HepG2 (cell line): ENCODE measurements at regions not wholly inside any gene's neighbourhood (a gene's known extent, or its start where the extent isn't known, plus 50 kb on each side); places are given as distances from the start of the nearest gene placed in this dataset.

Experiments
- ATAC-seq: fragments of 200-7000 bp; cut with Tn5 transposase; 3 replicates; pipeline ENCODE4 v1.9.1; 2020; ENCODE audit warnings: mild to moderate bottlenecking, moderate library complexity
- BruUV-seq: library from RNA; stranded (reverse); fragments of 400-500 nt; replicated peaks from 2 replicates; lab custom pipeline; 2021; lab: Mats Ljungman, UMichigan
- CTCF ChIA-PET: fragments of 300-600 bp; formaldehyde crosslinking; extraction: SDS; loops from one replicate; lab custom pipeline; 2021; ENCODE audit warnings: low total read pairs, inconsistent platforms, low intra/inter-chr PET ratio; lab: Yijun Ruan, JAX
- POLR2A ChIA-PET: fragments of 350-600 bp; sonication (Branson Sonifier 250); formaldehyde crosslinking; loops from one replicate; lab custom pipeline; 2020; ENCODE audit warnings: antibody characterized with exemption, inconsistent platforms; lab: Yijun Ruan, JAX
- DNase-seq: peaks from one replicate; pipeline ENCODE4 v3.0.0-alpha.2; 2015; ENCODE audit warnings: low spot score
- FAIRE-seq: peaks from 3 replicates; lab custom pipeline; 2011; peaks lifted over from hg19 to GRCh38; lab: Jason Lieb, UNC
- H2AFZ ChIP-seq: one replicate; pipeline ENCODE4 v1.6.1; 2011; ENCODE audit warnings: low read length, inconsistent platforms
- H3K27ac ChIP-seq: fragments of 300-600 bp; 3 replicates; pipeline ENCODE4 v1.8.0; 2011; ENCODE audit warnings: mixed run types, mild to moderate bottlenecking, mixed read lengths, low read length, inconsistent platforms; ENCODE audit not compliant: insufficient read depth; ENCODE audit errors: extremely low read length
- H3K27me3 ChIP-seq, 2 experiments: fragments of 200-600 bp in 1 of 2; 2 replicates in 1 of 2; 3 replicates in 1 of 2; pipeline versions ENCODE4 v1.6.0 to v1.8.0; 2011; ENCODE audit warnings: low read length in 2 of 2, mild to moderate bottlenecking in 2 of 2, moderate library complexity in 2 of 2, inconsistent platforms in 1 of 2; ENCODE audit not compliant: insufficient read depth in 2 of 2, control insufficient read depth in 1 of 2
- H3K36me3 ChIP-seq, 2 experiments: fragments of 200-600 bp in 1 of 2; replicated peaks in 1 of 2; 2 replicates in 1 of 2; 3 replicates in 1 of 2; pipeline versions ENCODE4 v1.5.1 to v1.8.0; 2011; ENCODE audit warnings: low read length in 2 of 2, inconsistent platforms in 1 of 2; ENCODE audit not compliant: insufficient read depth in 2 of 2, control insufficient read depth in 1 of 2
- H3K4me1 ChIP-seq: 2 replicates; pipeline ENCODE4 v1.5.1; 2012; ENCODE audit warnings: low read length, inconsistent platforms; ENCODE audit not compliant: insufficient read depth
- H3K4me2 ChIP-seq: 2 replicates; pipeline ENCODE4 v1.6.0; 2011; ENCODE audit warnings: low read depth, low read length, inconsistent platforms
- H3K4me3 ChIP-seq, 3 experiments: fragments of 200-600 bp in 1 of 3; sonication (generic), shearing (Covaris generic) in 1 of 3; replicated peaks in 1 of 3; 2 replicates each; pipeline ENCODE4 v1.5.1; 2011 to 2016; ENCODE audit warnings: low read length in 3 of 3, inconsistent platforms in 2 of 3, low read depth in 2 of 3, mild to moderate bottlenecking in 2 of 3, control low read depth in 1 of 3, mixed read lengths in 1 of 3; ENCODE audit not compliant: insufficient read depth in 1 of 3
- H3K79me2 ChIP-seq: one replicate; pipeline ENCODE4 v1.6.1; 2011; ENCODE audit warnings: low read length, inconsistent platforms; ENCODE audit not compliant: insufficient read depth
- H3K9ac ChIP-seq: 2 replicates; pipeline ENCODE4 v1.6.0; 2011; ENCODE audit warnings: mild to moderate bottlenecking, low read depth, low read length, inconsistent platforms; ENCODE audit not compliant: insufficient read depth
- H3K9me3 ChIP-seq: 2 replicates; pipeline ENCODE4 v1.5.1; 2012; ENCODE audit warnings: mild to moderate bottlenecking, low read length
- H4K20me1 ChIP-seq: 2 replicates; pipeline ENCODE4 v1.6.0; 2011; ENCODE audit warnings: inconsistent platforms, mild to moderate bottlenecking, low read length, moderate library complexity; ENCODE audit not compliant: insufficient read depth
- ERF ChIP-seq: IDR thresholded peaks from 2 replicates; pipeline ENCODE4 v1.6.1; 2018; ENCODE audit warnings: missing biosample characterization, missing genetic modification reagents
- HNRNPH1 ChIP-seq: fragments of 200-400 bp; formaldehyde crosslinking; optimal IDR thresholded peaks from 2 replicates; pipeline ENCODE3; 2017; ENCODE audit warnings: mild to moderate bottlenecking, low read depth, low read length
- KMT2B ChIP-seq: IDR thresholded peaks from 2 replicates; pipeline ENCODE4 v1.6.1; 2016; ENCODE audit warnings: missing genetic modification reagents, missing compliant biosample characterization
- MIER2 ChIP-seq: IDR thresholded peaks from 2 replicates; pipeline ENCODE4 v1.6.1; 2016; ENCODE audit warnings: missing biosample characterization, missing genetic modification reagents
- MIER3 ChIP-seq: IDR thresholded peaks from 2 replicates; pipeline ENCODE4 v1.6.1; 2016; ENCODE audit warnings: missing compliant biosample characterization, borderline replicate concordance
- MXI1 ChIP-seq: IDR thresholded peaks from 3 replicates; pipeline ENCODE4 v1.6.1; 2012; ENCODE audit warnings: low read depth, low read length, inconsistent platforms, borderline replicate concordance
- NFYC ChIP-seq: IDR thresholded peaks from 2 replicates; pipeline ENCODE4 v1.6.1; 2016; ENCODE audit warnings: missing genetic modification reagents, missing compliant biosample characterization
- NR2C2 ChIP-seq: sonication (generic); formaldehyde crosslinking; IDR thresholded peaks from 2 replicates; pipeline ENCODE4 v1.4.0; 2020; ENCODE audit warnings: missing genetic modification reagents, mild to moderate bottlenecking, moderate library complexity, borderline replicate concordance
- PAX8 ChIP-seq: sonication (generic); formaldehyde crosslinking; IDR thresholded peaks from 2 replicates; pipeline ENCODE4 v1.8.0; 2022; ENCODE audit warnings: mild to moderate bottlenecking, missing genetic modification reagents, borderline replicate concordance
- RFXAP ChIP-seq: sonication (generic); formaldehyde crosslinking; IDR thresholded peaks from 2 replicates; pipeline ENCODE4 v1.4.0; 2020; ENCODE audit warnings: missing genetic modification reagents, borderline replicate concordance
- SMYD3 ChIP-seq: sonication (generic); formaldehyde crosslinking; IDR thresholded peaks from 2 replicates; pipeline ENCODE4 v1.8.1; 2023; ENCODE audit warnings: mild to moderate bottlenecking, missing genetic modification reagents
- ZBTB2 ChIP-seq: sonication (generic); formaldehyde crosslinking; IDR thresholded peaks from 2 replicates; pipeline ENCODE4 v1.8.0; 2022; ENCODE audit warnings: low read depth, missing genetic modification reagents
- ZFAT ChIP-seq: sonication (generic); formaldehyde crosslinking; conservative IDR thresholded peaks from 2 replicates; pipeline ENCODE4 v1.8.1; 2023; ENCODE audit warnings: missing genetic modification reagents, inconsistent platforms
- ZNF317 ChIP-seq: sonication (generic); formaldehyde crosslinking; IDR thresholded peaks from 2 replicates; pipeline ENCODE4 v1.5.0; 2020; ENCODE audit warnings: mild to moderate bottlenecking, missing genetic modification reagents
- ZNF589 ChIP-seq: sonication (generic); formaldehyde crosslinking; conservative IDR thresholded peaks from 2 replicates; pipeline ENCODE4 v1.8.0; 2022; ENCODE audit warnings: mild to moderate bottlenecking, moderate library complexity, missing genetic modification reagents
- ZNF619 ChIP-seq: sonication (generic); formaldehyde crosslinking; IDR thresholded peaks from 2 replicates; pipeline ENCODE4 v1.4.0; 2020; ENCODE audit warnings: mild to moderate bottlenecking, missing genetic modification reagents
- ZSCAN25 ChIP-seq: sonication (generic); formaldehyde crosslinking; IDR thresholded peaks from 2 replicates; pipeline ENCODE4 v1.8.0; 2022; ENCODE audit warnings: mild to moderate bottlenecking, missing genetic modification reagents
- WGBS: methylation state at CpG from one replicate; pipeline ENCODE4 v1.1.6; 2017; ENCODE audit warnings: low lambda C conversion rate; 5-methylcytosine and 5-hydroxymethylcytosine counted together
- in situ Hi-C: cut with HindIII; loops from 2 replicates; pipeline ENCODE4 v1.10.0; 2017; ENCODE audit warnings: low pct_unique_long_range_greater_than_20kb; ENCODE audit not compliant: extremely low pct_ligation_motif_present
- intact Hi-C: fragments of 100-400 bp; cut with micrococcal nuclease; formaldehyde crosslinking; loops from one replicate; pipeline ENCODE4 v1.10.0; 2022; ENCODE audit not compliant: unreplicated experiment
- TF ChIP-seq, protein P1 (sequence below): sonication (generic); formaldehyde crosslinking; IDR thresholded peaks from 2 replicates; pipeline ENCODE4 v1.8.0; 2022; ENCODE audit warnings: mild to moderate bottlenecking, missing genetic modification reagents
- TF ChIP-seq, protein P2 (sequence below): sonication (generic); formaldehyde crosslinking; IDR thresholded peaks from 2 replicates; pipeline ENCODE4 v1.8.0; 2022; ENCODE audit warnings: missing genetic modification reagents, mild to moderate bottlenecking, borderline replicate concordance

- TF ChIP-seq, protein P1, sequence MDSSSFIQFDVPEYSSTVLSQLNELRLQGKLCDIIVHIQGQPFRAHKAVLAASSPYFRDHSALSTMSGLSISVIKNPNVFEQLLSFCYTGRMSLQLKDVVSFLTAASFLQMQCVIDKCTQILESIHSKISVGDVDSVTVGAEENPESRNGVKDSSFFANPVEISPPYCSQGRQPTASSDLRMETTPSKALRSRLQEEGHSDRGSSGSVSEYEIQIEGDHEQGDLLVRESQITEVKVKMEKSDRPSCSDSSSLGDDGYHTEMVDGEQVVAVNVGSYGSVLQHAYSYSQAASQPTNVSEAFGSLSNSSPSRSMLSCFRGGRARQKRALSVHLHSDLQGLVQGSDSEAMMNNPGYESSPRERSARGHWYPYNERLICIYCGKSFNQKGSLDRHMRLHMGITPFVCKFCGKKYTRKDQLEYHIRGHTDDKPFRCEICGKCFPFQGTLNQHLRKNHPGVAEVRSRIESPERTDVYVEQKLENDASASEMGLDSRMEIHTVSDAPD = no peak
- no peak for TF ChIP-seq ZBTB2 (CRISPR knock-in tag)
- TF ChIP-seq, all 625 proteins: peak for 0
These were observed 175.4 kb downstream of the IBTK start (continued) for GRCh38 chr6:82072121-82072521.

DNA sequence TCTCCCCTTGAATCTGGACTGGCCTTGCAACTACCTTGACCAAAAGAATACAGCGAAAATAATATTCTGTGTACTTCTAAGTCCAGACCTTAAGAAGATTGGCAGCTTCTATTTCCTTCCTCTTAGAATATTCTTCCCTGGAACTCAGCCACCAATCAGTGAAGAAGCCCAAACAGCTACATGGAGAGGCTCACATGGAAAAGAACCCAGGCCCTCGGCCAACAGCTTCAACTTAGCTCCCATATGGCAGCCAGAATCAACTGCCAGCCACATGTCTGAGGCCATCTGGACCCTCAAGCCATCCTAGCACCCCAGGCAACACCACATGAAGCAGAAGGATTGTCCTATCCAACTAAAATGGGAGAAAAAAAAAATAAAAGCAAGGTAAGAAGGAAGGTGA lies 178.8 kb downstream of the IBTK start:
- Histone ChIP-seq H3K9ac (no peak overlapping the region), H3K9me3 (no peaks in the 10 kb centered on the region), H3K4me3 (no peak overlapping the region), H3K27ac (no peak overlapping the region), H3K27me3 (no peaks in the 10 kb centered on the region), H2AFZ (no peak overlapping the region), H4K20me1 (no peaks in the 10 kb centered on the region), H3K4me2 (no peak overlapping the region), H3K79me2 (no peaks in the 10 kb centered on the region), H3K4me1 (peaks cover 19% of the 10 kb centered on the region), H3K36me3 (no peaks in the 10 kb centered on the region)
- intact Hi-C loops = no loop called here
- FAIRE-seq = no peak
- DNase-seq = no peak
- 50% methylated on average over 2 of the region's 2 CpGs for WGBS
- in situ Hi-C loops = no loop called here
- no peak for ATAC-seq
- no TSS peak for BruUV-seq
- ChIA-PET POLR2A (no interaction called here), CTCF (no interaction called here)
- TF ChIP-seq, protein P2, sequence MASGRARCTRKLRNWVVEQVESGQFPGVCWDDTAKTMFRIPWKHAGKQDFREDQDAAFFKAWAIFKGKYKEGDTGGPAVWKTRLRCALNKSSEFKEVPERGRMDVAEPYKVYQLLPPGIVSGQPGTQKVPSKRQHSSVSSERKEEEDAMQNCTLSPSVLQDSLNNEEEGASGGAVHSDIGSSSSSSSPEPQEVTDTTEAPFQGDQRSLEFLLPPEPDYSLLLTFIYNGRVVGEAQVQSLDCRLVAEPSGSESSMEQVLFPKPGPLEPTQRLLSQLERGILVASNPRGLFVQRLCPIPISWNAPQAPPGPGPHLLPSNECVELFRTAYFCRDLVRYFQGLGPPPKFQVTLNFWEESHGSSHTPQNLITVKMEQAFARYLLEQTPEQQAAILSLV (CRISPR knock-in tag) = no peak
- TF ChIP-seq ZFAT (CRISPR knock-in tag) (no peak), MIER3 (CRISPR knock-in tag) (no peak), PAX8 (CRISPR knock-in tag) (no peak), RFXAP (CRISPR knock-in tag) (no peak), ZSCAN25 (no peak), MIER2 (no peak), KMT2B (CRISPR knock-in tag) (no peak), SMYD3 (CRISPR knock-in tag) (no peak), HNRNPH1 (no peak), ERF (CRISPR knock-in tag) (no peak), MXI1 (no peak), ZNF589 (CRISPR knock-in tag) (no peak), NFYC (CRISPR knock-in tag) (no peak), ZNF317 (CRISPR knock-in tag) (no peak), NR2C2 (CRISPR knock-in tag) (no peak), ZNF619 (CRISPR knock-in tag) (no peak)
